ENCODE measurements at regions not wholly inside any gene's neighbourhood (a gene's known extent, or its start where the extent isn't known, plus 50 kb on each side); places are given as distances from the start of the nearest gene placed in this dataset.
A peak's percentile ranks its signal among the peaks of the same experiment; 100 is the strongest.

- Histone ChIP-seq H3K79me2 (replicated peaks; ENCODE audit: insufficient read depth, low read length) (no peaks in the 10 kb centered on the region), H4K20me1 (ENCODE audit: insufficient read depth) (no peaks in the 10 kb centered on the region), H3F3A (ENCODE audit: insufficient read depth, low read length, poor library complexity, severe bottlenecking) (no peaks in the 10 kb centered on the region), H3K27me3 (ENCODE audit: insufficient read depth, low read depth, low read length) (no peaks in the 10 kb centered on the region), H3K9me3 (ENCODE audit: low read length) (no peaks in the 10 kb centered on the region), H3K36me3 (ENCODE audit: insufficient read depth, low read length) (no peaks in the 10 kb centered on the region), H3K4me3 (ENCODE audit: low read length) (no peak overlapping the region), H3K9me2 (ENCODE audit: insufficient read depth, low read length) (no peaks in the 10 kb centered on the region), H3K27ac (ENCODE audit: low read length) (no peak overlapping the region), H2AFZ (ENCODE audit: low read depth, low read length) (no peak overlapping the region), H3K9ac (ENCODE audit: low read length) (no peak overlapping the region), H3K4me2 (ENCODE audit: low read length) (no peak overlapping the region)
- TF ChIP-seq TAF1 (IDR thresholded peaks at IDR 0.05; ENCODE audit: low read depth) (no peak), SMC3 (conservative IDR thresholded peaks at IDR 0.05; ENCODE audit: poor library complexity) (no peak), CTCF (IDR thresholded peaks at IDR 0.05; ENCODE audit: poor library complexity, severe bottlenecking) (no peak), RAD21 (conservative IDR thresholded peaks at IDR 0.05) (no peak), MXI1 (conservative IDR thresholded peaks at IDR 0.05; ENCODE audit: poor library complexity, severe bottlenecking) (no peak), POLR2AphosphoS5 (IDR thresholded peaks at IDR 0.05) (no peak), REST (IDR thresholded peaks at IDR 0.05; ENCODE audit: borderline replicate concordance) (no peak), EZH2 (IDR thresholded peaks at IDR 0.05; ENCODE audit: borderline replicate concordance, insufficient read depth, low read length, poor library complexity, severe bottlenecking) (no peak), EP300 (conservative IDR thresholded peaks at IDR 0.05; ENCODE audit: poor library complexity, severe bottlenecking) (no peak)
These were observed 601.5 kb downstream of the QKI start for GRCh38 chr6:164016056-164016455.

GRCh38 chr6:164015088-164015484 lies 600.6 kb downstream of the QKI start:
- no peak overlapping the region for H3K9ac ChIP-seq (ENCODE audit: low read length)
- H3F3A ChIP-seq (ENCODE audit: insufficient read depth, low read length, poor library complexity, severe bottlenecking) = no peaks in the 10 kb centered on the region
- H2AFZ ChIP-seq (ENCODE audit: low read depth, low read length) = no peak overlapping the region
- H3K79me2 ChIP-seq (replicated peaks; ENCODE audit: insufficient read depth, low read length) = no peaks in the 10 kb centered on the region
- no peak overlapping the region for H3K27ac ChIP-seq (ENCODE audit: low read length)
- H3K9me2 ChIP-seq (ENCODE audit: insufficient read depth, low read length) = no peaks in the 10 kb centered on the region
- H3K9me3 ChIP-seq (ENCODE audit: low read length) = no peaks in the 10 kb centered on the region
- TF ChIP-seq MXI1 (conservative IDR thresholded peaks at IDR 0.05; ENCODE audit: poor library complexity, severe bottlenecking) (peak; percentile 28), POLR2AphosphoS5 (IDR thresholded peaks at IDR 0.05) (peak; percentile 87), EP300 (conservative IDR thresholded peaks at IDR 0.05; ENCODE audit: poor library complexity, severe bottlenecking) (peak; percentile 90), EZH2 (IDR thresholded peaks at IDR 0.05; ENCODE audit: borderline replicate concordance, insufficient read depth, low read length, poor library complexity, severe bottlenecking) (no peak)
- H4K20me1 ChIP-seq (ENCODE audit: insufficient read depth) = no peaks in the 10 kb centered on the region
- no peaks in the 10 kb centered on the region for H3K27me3 ChIP-seq (ENCODE audit: insufficient read depth, low read depth, low read length)
- no peak overlapping the region for H3K4me2 ChIP-seq (ENCODE audit: low read length)
- H3K36me3 ChIP-seq (ENCODE audit: insufficient read depth, low read length) = no peaks in the 10 kb centered on the region
- H3K4me3 ChIP-seq (ENCODE audit: low read length) = no peak overlapping the region

Data from neural cell (in vitro differentiated cells).